ENCODE measurements at regions not wholly inside any gene's neighbourhood (a gene's known extent, or its start where the extent isn't known, plus 50 kb on each side); places are given as distances from the start of the nearest gene placed in this dataset.

DNA sequence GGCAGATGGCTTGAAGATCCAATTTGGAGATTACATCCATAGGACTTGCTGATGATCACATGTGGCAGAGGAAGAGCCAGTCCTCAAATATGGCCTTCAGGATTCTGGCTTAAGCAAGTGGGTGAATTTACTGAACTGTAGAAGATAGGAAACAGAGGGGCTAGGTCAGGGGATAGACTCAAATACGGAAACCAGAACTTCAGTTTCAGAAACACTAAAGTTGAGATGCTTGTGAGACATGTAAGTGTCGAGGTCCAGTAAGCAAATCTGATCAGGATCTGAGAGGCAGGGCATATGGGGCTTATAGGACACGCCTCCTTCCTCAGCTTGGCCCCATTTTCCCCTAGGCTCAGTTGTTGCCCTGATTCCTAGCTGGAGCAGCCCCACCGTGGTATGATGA lies 107.7 kb downstream of the LBH start:
- no peaks in the 10 kb centered on the region for H3K27me3 ChIP-seq (ENCODE audit: insufficient read depth, low read length)
- H3K36me3 ChIP-seq (ENCODE audit: control insufficient read depth in 1 of 2, insufficient read depth in 2 of 2, low read length in 2 of 2), result no peaks in the 10 kb centered on the region
- no peaks in the 10 kb centered on the region for H3K79me2 ChIP-seq (ENCODE audit: insufficient read depth, low read length)
- intact Hi-C loops (cut with micrococcal nuclease), result no loop called here
- no peaks in the 10 kb centered on the region for H3K9me3 ChIP-seq (ENCODE audit: control insufficient read depth in 1 of 2, insufficient read depth in 1 of 2, low read depth in 1 of 2, low read length in 2 of 2)
- ATAC-seq (no peak), DNase-seq (ENCODE audit: low read depth, low spot score) (no peak)
- no peak overlapping the region for H3K4me3 ChIP-seq (replicated peaks in 1 of 2; ENCODE audit: low read depth in 1 of 2, low read length in 2 of 2)
- H2AFZ ChIP-seq (ENCODE audit: low read depth, low read length, poor library complexity, severe bottlenecking), result no peak overlapping the region
- H3K9me2 ChIP-seq (ENCODE audit: insufficient read depth), result no peaks in the 10 kb centered on the region
- no peaks in the 10 kb centered on the region for H4K20me1 ChIP-seq (ENCODE audit: insufficient read depth)
- no peaks in the 10 kb centered on the region for H3K4me1 ChIP-seq (ENCODE audit: control insufficient read depth in 1 of 2, insufficient read depth in 2 of 2, low read length in 2 of 2)
- POLR2A ChIA-PET, result no interaction called here
- no TSS peak for BruUV-seq (replicated peaks)
- RAD21 ChIA-PET (ENCODE audit: low non-redundant PET in 1 of 2, low total read pairs in 2 of 2, uncharacterized antibody in 2 of 2, unreplicated experiment in 2 of 2), result no interaction called here
- no peak overlapping the region for H3K9ac ChIP-seq (ENCODE audit: low read length)
- TF ChIP-seq SRF (IDR thresholded peaks at IDR 0.05; ENCODE audit: low read depth), result no peak
- no peak for TF ChIP-seq POLR2AphosphoS5 (IDR thresholded peaks at IDR 0.05; ENCODE audit: low read depth, low read length)
- no peak for TF ChIP-seq EGR1 (IDR thresholded peaks at IDR 0.05; ENCODE audit: low read depth)
- H3K4me2 ChIP-seq (ENCODE audit: low read length), result no peak overlapping the region
- H3K27ac ChIP-seq (ENCODE audit: low read depth, low read length), result no peak overlapping the region
- CTCF ChIA-PET, result no interaction called here

DNA sequence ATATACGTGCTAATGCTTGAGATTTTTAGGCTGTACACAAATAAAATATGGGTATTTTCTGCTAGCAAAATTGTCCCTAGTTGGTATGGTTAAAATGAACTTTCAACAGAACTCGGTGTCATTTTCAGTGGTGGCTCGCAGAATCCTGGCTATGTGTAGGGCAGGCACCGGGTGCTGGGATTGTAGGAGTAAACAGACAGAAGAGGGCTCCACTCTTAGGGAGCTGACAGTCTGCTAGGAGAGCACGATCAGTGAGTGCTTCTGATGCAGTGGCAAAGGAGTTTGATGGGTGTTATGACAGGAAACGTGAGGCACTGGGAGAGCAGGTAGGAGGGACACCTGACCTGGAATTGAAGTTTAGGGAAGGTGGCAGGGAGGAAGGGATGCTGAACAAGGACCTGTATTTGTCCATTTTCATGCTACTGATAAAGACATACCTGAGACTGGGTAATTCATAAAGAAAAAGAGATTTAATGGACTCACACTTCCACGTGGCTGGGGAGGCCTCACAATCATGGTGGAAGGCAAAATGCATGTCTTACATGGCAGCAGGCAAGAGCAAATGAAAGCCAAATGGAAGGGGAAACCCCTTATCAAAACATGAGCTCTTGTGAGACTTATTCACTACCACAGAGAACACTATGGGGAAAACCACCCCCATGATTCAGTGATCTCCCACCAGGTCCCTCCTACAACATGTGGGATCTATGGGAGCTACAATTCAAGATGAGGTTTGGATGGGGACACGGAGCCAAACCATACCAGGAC lies 105.4 kb upstream of the LCLAT1 start:
- Histone ChIP-seq H3K27me3 (ENCODE audit: insufficient read depth, low read length) (no peaks in the 10 kb centered on the region), H3K4me3 (replicated peaks in 1 of 2; ENCODE audit: low read depth in 1 of 2, low read length in 2 of 2) (no peak overlapping the region), H3K9me3 (ENCODE audit: control insufficient read depth in 1 of 2, insufficient read depth in 1 of 2, low read depth in 1 of 2, low read length in 2 of 2) (no peaks in the 10 kb centered on the region), H3K79me2 (ENCODE audit: insufficient read depth, low read length) (no peaks in the 10 kb centered on the region), H3K4me2 (ENCODE audit: low read length) (no peak overlapping the region), H4K20me1 (ENCODE audit: insufficient read depth) (no peaks in the 10 kb centered on the region), H3K4me1 (ENCODE audit: control insufficient read depth in 1 of 2, insufficient read depth in 2 of 2, low read length in 2 of 2) (no peaks in the 10 kb centered on the region), H2AFZ (ENCODE audit: low read depth, low read length, poor library complexity, severe bottlenecking) (no peak overlapping the region), H3K27ac (ENCODE audit: low read depth, low read length) (no peak overlapping the region), H3K36me3 (ENCODE audit: control insufficient read depth in 1 of 2, insufficient read depth in 2 of 2, low read length in 2 of 2) (no peaks in the 10 kb centered on the region), H3K9me2 (ENCODE audit: insufficient read depth) (no peaks in the 10 kb centered on the region), H3K9ac (ENCODE audit: low read length) (no peak overlapping the region)
- intact Hi-C loops (cut with micrococcal nuclease), result no loop called here
- no TSS peak for BruUV-seq (replicated peaks)
- no peak for TF ChIP-seq EZH2phosphoT487 (IDR thresholded peaks at IDR 0.05; ENCODE audit: borderline replicate concordance)
- TF ChIP-seq RAD21 (IDR thresholded peaks at IDR 0.05; ENCODE audit: low read depth), result peak; percentile 18; the same call in 1 of the 2 replicates
- CTCF ChIA-PET, result no interaction called here
- peak; percentile 42; the same call in 1 of the 2 replicates for ATAC-seq
- RAD21 ChIA-PET (ENCODE audit: low non-redundant PET in 1 of 2, low total read pairs in 2 of 2, uncharacterized antibody in 2 of 2, unreplicated experiment in 2 of 2), result no interaction called here
- POLR2A ChIA-PET, result no interaction called here
- no peak for DNase-seq (ENCODE audit: low read depth, low spot score)
